HK-2 (cell line): ENCODE measurements at regions not wholly inside any gene's neighbourhood (a gene's known extent, or its start where the extent isn't known, plus 50 kb on each side); places are given as distances from the start of the nearest gene placed in this dataset.
"Not testable (repeated sequence)": the region's sequence is repeated elsewhere in the genome, so short reads cannot be mapped to it uniquely, and the experiment has no call there.

Source experiments
- DNase-seq: peaks from one replicate; pipeline ENCODE4 v3.0.0-alpha.2; 2018; ENCODE audit not compliant: unreplicated experiment

DNA sequence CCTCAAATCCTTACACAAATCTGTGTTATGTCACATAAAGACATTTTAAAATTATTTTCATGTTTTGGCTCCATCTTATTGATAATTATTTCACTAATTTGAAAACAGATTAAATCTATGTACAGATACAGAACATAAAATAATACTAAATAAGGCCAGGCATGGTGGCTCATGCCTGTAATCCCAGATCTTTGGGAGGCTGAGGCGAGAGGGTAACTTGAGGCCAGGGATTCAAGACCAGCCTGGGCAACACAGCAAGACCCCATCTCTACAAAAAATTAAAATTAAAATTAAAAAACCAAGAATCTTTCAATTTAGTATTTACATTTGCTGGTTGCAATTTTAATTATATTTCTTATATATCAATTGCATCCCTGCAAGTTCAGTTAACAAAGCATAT is 246.4 kb upstream of the MKLN1 start:
- no peak for DNase-seq

- no peak for DNase-seq
Observed at GRCh38 chr7:131083781-131084180, 243.9 kb upstream of the MKLN1 start.

GRCh38 chr7:131084336-131084735 is 243.3 kb upstream of the MKLN1 start:
- not testable (repeated sequence) for DNase-seq

DNA sequence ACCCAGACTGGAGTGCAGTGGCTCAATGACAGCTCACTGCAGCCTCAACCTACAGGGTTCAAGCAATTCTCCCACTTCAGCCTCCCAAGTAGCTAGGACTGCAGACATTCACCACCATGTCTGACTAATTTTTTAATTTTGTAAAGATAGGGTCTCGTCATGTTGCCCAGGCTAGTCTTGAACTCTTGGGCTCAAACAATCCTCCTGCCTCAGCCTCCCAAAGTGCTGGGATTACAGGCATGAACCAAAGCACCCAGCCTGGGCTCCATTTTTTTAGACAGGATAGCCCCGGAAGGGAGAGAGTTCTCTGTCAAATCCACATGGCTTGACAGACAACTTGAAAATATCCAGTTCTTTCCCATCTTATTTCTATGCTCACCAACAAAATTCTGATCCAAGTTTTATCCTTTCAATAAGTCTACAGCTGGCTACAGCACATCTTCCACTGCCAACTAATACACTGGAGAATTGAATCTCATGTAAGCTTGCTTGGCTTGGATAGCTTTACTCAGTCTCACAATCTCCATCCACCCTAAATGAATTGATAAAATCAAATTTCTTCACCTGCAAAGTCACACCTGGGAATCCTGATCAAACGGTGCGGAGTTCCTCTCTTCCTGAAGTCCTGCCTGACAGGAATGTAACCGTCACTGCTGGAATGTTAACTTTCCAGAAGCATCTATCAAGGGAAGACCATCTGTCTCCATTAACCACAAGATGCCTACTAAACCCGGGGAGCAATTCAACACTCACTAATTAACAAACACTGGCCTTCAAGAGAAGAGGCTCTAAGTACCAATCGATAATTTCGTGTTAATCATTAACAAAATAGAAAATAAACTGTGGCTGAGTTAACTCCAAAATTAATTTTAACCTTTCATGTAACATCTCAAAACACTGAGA is 239.7 kb upstream of the MKLN1 start:
- no peak for DNase-seq

DNA sequence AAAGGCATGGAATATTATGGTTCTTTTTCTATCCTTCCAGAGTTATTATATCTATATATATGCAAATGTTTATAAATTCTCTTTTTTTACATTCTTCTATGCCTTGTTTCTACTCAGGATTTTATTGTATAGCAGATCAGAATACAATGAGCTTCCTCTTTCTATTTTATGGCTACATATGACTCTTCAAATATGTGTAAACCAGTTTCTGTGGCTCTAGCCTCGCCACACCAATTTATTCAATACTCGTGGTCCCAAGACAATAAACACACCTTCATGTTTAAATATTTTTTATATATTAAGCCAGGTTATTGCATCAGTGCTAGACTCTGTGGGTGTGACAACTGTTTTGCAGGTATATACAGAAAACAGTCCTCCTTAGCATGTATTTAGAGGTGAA is 237.5 kb upstream of the MKLN1 start:
- no peak for DNase-seq

- DNase-seq, result no peak
Observed at GRCh38 chr7:131090886-131091692, 236.6 kb upstream of the MKLN1 start.

GRCh38 chr7:131094685-131095084 is 233.0 kb upstream of the MKLN1 start:
- no peak for DNase-seq

GRCh38 chr7:131095346-131095745 is 232.3 kb upstream of the MKLN1 start:
- DNase-seq, result no peak

DNA sequence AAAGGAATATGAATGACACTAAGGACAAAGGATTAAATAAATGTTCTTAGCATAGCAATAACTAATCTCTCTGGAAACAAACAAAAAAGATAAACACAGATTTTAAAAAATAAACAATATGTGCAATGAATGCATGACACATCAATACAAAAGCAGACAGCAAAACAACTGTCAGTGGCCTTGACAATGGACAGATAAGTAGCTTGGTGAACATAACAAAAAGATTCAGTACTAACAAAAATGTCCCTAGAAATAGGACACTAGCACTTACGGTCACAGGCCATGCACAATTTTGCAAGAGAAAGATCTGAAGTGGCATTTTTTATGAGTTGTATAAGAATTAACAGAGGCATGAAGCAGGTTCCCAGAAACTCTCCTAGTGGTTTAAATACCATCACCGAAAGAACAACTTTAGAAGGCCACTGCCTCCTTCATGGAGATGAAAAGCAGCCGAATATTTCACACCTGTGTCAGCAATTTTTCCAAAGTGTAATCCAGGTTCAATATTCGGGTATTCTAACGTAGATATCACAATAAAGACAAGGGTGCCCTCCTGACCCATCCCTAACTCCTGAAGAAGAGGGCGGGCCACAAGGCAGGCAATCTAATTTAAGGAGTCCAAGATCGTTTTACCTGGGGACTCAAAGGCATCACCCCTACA is 231.3 kb upstream of the MKLN1 start:
- no peak for DNase-seq

- DNase-seq, result no peak
Observed at GRCh38 chr7:131097662-131098376, 229.9 kb upstream of the MKLN1 start.

DNA sequence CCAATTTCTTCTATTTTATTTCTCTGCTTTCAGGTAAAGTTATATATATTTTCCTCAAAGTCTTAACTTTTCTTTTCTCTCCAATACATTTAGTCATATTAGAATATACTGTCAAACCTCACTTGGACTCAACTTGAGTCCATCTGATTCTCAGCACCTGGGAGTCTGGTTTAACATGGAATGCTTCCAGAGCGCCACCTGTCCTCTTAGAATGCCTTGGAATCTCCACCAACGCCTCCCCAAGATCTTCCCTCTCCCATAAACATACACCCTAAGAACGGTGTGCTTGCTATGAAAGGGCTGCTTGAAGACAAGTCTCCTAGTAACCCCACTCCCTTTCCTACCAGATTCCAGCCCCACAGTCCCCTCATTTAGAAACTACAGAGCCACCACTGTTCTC is 229.1 kb upstream of the MKLN1 start:
- no peak for DNase-seq

DNA sequence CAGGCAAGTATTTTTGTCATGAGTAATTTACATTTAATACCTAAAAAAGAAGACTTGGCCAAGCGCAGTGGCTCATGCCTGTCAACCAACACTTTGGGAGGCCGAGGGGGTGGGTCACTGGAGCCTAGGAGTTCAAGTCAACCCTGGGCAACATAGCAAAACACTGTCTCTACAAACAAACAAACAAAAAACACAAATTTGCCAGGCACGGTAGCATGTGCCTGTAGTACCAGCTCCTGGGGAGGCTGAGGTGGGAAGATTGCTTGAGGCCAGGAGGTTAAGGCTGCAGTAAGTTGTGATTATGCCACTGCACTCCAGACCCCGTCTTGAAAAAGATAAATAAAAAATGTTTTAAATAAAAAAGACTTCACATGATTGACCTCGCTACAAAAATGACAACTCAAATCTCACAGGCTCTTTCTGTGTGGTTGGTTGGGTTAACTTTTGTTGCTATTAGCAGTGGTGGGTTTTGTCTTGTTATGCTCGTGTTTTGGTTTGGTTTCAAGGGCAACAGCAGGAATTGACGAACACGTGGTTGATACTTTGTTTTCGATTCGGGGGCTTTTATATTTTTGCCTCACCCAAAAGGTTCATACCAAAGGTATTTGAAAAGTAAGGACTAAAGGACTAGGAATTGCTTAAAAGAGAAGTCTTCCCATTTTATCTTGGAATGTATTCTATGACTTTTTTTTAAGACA is 227.2 kb upstream of the MKLN1 start:
- DNase-seq, result no peak

- DNase-seq, result peak; percentile 31
Observed at GRCh38 chr7:131103997-131104396, 223.7 kb upstream of the MKLN1 start.

- DNase-seq, result no peak
Observed at GRCh38 chr7:131104596-131105293, 222.9 kb upstream of the MKLN1 start.

- no peak for DNase-seq
Observed at GRCh38 chr7:131105294-131105798, 222.3 kb upstream of the MKLN1 start.

DNA sequence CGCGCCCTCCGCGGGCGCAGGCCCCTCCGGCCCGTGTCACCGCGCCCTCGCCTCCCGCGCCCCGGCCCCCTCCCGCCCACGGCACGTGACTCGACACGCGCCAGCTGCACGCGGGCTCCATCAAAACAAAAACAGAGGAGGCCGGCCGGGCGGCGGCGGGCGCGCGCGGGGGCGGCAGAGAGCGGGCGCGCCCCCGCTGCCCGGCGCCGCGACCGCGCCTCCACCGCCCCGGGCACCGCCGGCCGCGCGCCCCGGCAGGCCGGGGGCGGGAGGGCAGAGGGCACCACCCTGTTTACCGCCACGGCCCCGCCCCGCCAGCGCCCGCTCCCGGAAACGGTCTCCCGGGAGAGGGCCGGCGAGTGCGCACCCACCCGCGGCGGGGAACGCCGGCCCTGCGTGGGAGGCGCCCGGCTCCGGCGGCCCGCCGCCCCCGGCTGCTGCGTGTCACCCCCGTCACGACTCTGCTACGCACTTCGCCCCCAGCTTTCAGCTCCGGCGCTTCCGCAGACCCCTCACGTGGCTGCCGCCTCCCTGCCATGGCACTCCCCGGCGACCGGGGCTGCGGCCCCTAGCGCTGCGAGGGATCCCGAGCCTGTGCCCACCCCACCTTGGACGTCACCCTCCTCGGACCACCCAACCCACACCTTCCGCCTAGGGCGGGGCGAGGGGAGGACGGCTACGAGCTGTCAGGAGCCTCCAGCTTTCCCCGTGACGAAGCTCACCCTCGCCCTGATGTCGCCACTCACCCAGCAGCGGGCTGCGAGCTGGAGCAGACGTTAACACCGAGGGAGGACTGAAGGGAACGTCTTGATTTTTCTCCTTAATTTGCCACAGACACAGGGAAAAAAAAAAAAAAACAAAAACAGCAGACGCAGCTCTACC is 221.6 kb upstream of the MKLN1 start:
- DNase-seq, result peak; percentile 60

GRCh38 chr7:131106681-131107336 is 220.9 kb upstream of the MKLN1 start:
- peak; percentile 36 for DNase-seq

- DNase-seq, result peak; percentile 50
Observed at GRCh38 chr7:131107337-131108211, 220.1 kb upstream of the MKLN1 start.
